M059J (cell line): ENCODE measurements at regions not wholly inside any gene's neighbourhood (a gene's known extent, or its start where the extent isn't known, plus 50 kb on each side); places are given as distances from the start of the nearest gene placed in this dataset.

Source experiments
- DNase-seq: peaks from one replicate; pipeline ENCODE4 v3.0.0-alpha.2; 2012; ENCODE audit warnings: low read depth

DNA sequence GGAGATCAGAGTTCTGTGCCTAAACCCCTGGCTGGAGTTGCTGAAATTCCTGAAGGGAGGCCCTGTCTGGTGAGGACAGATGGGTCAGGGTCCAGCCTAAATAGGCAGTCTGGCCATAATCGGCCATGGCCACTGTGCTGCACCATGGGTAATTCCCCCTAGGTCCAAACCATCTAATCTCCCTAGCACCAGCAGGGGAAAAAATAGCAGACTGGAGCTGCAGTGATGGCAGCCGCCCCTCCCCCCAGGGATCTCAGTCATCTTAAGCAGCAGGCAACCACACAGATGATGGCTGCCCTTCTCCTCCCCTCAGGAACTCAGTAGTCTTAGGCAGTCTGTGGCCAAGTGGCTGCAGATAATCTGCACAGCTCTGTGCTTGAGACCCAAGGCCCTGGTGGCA lies 68.4 kb upstream of the CD96 start:
- DNase-seq: peak; percentile 8

DNA sequence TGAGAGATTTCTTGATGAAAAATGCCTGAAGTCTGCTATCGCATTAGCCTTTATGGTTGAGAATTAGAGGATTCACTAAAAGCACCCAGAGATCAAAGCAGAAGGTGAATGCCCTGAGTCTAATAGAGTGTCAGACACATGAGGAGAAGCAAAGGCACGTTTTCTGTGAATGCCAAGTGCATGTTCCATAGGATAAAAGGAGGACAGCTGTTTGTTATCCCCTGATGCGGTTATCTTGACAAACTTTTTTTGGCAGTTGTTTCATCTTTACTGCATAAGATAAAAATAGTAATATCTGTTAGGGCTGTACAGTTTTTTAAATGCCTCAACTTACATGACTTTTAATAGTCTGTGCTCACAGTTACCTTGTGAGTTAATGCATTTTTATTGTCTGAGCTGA lies 65.3 kb upstream of the CD96 start:
- DNase-seq: no peak

DNA sequence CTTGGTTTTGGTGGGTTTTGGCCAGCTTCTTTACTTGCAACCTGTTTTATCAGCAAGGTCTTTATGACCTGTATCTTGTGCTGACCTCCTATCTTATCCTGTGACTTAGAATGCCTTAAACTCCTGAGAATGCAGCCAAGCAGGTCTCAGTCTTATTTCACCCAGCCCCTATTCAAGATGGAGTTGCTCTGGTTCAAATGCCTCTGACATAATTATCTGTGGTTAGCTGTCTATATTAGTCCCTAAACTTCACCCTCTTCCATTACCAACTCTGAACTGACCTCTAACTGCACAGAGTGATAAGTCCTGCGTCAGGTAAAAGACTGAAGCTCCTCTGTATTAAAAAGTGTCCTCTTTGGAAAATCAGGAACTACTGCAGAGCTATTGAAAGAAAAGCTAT lies 61.9 kb upstream of the CD96 start:
- no peak for DNase-seq

DNA sequence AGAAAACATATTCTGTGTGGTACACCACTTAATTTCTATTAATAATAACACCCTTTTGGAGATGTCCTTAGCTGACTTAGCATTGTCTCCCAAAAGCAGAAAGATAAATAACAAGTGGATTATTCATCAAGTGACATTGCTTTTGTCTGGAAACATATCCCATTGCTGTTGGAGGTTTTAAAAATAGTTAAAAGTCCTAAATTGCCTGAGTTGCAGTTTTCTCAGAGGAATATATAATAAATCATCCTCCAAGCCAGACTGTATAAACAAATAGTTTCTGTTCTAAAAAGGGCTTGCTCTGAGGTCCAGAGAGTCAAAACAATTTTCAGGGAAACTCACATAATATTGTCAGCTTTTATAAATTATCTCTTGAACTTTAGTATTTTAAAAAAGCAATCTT lies 60.4 kb upstream of the CD96 start:
- DNase-seq: peak; percentile 15

DNA sequence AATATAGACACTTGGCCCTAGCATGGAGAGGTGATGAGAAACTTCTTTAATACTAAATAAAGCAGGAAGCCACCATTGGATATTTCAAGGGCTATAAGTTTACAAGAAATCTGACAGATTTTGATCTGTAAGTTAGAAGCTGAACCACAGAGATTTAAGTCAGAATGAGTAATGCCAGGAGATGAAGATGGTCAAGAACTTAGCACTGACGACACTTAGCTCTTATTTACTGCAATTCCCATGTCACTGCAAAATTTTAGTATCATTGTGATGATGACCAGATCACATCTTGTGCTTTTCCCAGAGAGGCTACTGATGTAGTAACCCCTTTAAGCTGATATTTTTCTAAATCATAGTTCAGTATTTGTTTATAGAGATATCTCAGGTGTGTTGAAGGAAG lies 59.4 kb upstream of the CD96 start:
- DNase-seq: no peak

DNA sequence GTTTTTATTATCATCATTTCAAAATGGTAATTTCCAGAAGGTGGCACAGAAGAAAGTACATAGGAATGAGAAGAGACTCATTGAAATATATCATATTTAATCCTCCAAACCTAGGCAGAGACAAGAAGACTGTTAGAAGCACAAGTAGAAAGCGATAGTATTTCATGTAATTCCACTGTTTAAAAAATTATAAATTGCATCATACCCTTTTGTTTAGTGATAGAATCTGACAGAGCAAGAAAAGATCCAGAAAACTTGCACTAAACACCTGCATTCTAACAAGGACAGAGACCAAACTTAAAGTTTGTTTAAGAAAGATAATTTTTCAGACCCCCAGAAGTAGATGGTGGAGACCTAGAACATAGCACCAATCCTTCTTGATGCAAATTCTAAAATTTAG lies 56.9 kb upstream of the CD96 start:
- no peak for DNase-seq
